Amygdala (tissue), 56 donors: ENCODE measurements at regions not wholly inside any gene's neighbourhood (a gene's known extent, or its start where the extent isn't known, plus 50 kb on each side); places are given as distances from the start of the nearest gene placed in this dataset.
"Not testable (repeated sequence)": the region's sequence is repeated elsewhere in the genome, so short reads cannot be mapped to it uniquely, and the experiment has no call there.

Experiments
- DNase-seq, 56 donors: peaks; one replicate each; lab custom pipeline; 2025; lab: John Stamatoyannopoulos, UW

GRCh38 chr4:85018983-85019382 lies 52.5 kb upstream of the WDFY3 start:
- DNase-seq, result no peak

GRCh38 chr4:85019411-85019810 lies 52.9 kb upstream of the WDFY3 start:
- no peak for DNase-seq

- no peak for DNase-seq
Measured at GRCh38 chr4:85024671-85025070, 58.2 kb upstream of the WDFY3 start.

- DNase-seq, result no peak
Measured at GRCh38 chr4:85028910-85029309, 62.4 kb upstream of the WDFY3 start.

- no peak for DNase-seq
Measured at GRCh38 chr4:85029453-85029852, 63.0 kb upstream of the WDFY3 start.

GRCh38 chr4:85030156-85030555 lies 63.7 kb upstream of the WDFY3 start:
- DNase-seq, result no peak

- DNase-seq, result not testable (repeated sequence)
Measured at GRCh38 chr4:85033838-85034237, 67.3 kb upstream of the WDFY3 start.

- DNase-seq, result no peak
Measured at GRCh38 chr4:85039526-85039925, 73.0 kb upstream of the WDFY3 start.

- DNase-seq, result not testable (repeated sequence)
Measured at GRCh38 chr4:85043812-85044496, 77.5 kb upstream of the WDFY3 start.

GRCh38 chr4:85050736-85051135 lies 84.2 kb upstream of the WDFY3 start:
- DNase-seq, result no peak

GRCh38 chr4:85051526-85051925 lies 85.0 kb upstream of the WDFY3 start:
- no peak for DNase-seq

GRCh38 chr4:85054925-85055324 lies 88.4 kb upstream of the WDFY3 start:
- not testable (repeated sequence) for DNase-seq

- DNase-seq, result no peak
Measured at GRCh38 chr4:85058551-85058950, 92.1 kb upstream of the WDFY3 start.

- no peak for DNase-seq
Measured at GRCh38 chr4:85061974-85062373, 95.5 kb upstream of the WDFY3 start.

GRCh38 chr4:85062466-85062865 lies 96.0 kb upstream of the WDFY3 start:
- DNase-seq, result no peak

- no peak for DNase-seq
Measured at GRCh38 chr4:85067342-85067741, 100.9 kb upstream of the WDFY3 start.

GRCh38 chr4:85078016-85078415 lies 111.5 kb upstream of the WDFY3 start:
- no peak for DNase-seq

GRCh38 chr4:85081196-85081595 lies 114.7 kb upstream of the WDFY3 start:
- DNase-seq, result no peak

GRCh38 chr4:85084371-85085094 lies 118.0 kb upstream of the WDFY3 start:
- peak in 15 of 56 donors; percentile 0 to 48 (median 2) for DNase-seq

- no peak for DNase-seq
Measured at GRCh38 chr4:85086721-85087120, 120.2 kb upstream of the WDFY3 start.

- DNase-seq, result no peak
Measured at GRCh38 chr4:85092536-85092935, 126.0 kb upstream of the WDFY3 start.

GRCh38 chr4:85092943-85093342 lies 126.5 kb upstream of the WDFY3 start:
- DNase-seq, result no peak
